CD4-positive, alpha-beta T cell treated with Interferon alpha-2 for 1 hour (primary cell): ENCODE measurements at regions not wholly inside any gene's neighbourhood (a gene's known extent, or its start where the extent isn't known, plus 50 kb on each side); places are given as distances from the start of the nearest gene placed in this dataset.

Experiments used
- DNase-seq, 2 donors: peaks; one replicate each; pipeline ENCODE4 v3.0.0-alpha.2; 2020 to 2022

DNA sequence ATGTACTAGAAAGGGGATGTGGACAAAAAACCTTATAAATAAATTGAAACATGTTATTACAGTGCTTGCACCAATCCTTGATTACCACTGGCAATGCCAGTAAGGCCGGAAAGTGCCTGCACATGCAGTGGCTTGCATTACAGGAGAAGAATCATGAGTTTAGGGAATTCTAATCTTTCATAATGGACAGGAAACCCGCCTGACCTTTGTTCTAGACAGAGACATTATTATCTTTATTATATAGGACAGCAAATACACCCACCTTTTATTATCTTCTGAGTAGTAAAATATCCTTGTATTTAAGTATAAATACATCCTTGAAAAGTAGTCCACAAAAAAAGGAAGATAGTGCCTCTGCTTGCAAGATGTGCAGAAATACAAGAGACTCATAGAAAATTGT lies 379.9 kb upstream of the LCORL start:
- DNase-seq, result no peak

- DNase-seq, result no peak
Measured at GRCh38 chr4:18398661-18399060, 377.1 kb upstream of the LCORL start.

- DNase-seq, result no peak
Measured at GRCh38 chr4:18397681-18398390, 376.3 kb upstream of the LCORL start.

DNA sequence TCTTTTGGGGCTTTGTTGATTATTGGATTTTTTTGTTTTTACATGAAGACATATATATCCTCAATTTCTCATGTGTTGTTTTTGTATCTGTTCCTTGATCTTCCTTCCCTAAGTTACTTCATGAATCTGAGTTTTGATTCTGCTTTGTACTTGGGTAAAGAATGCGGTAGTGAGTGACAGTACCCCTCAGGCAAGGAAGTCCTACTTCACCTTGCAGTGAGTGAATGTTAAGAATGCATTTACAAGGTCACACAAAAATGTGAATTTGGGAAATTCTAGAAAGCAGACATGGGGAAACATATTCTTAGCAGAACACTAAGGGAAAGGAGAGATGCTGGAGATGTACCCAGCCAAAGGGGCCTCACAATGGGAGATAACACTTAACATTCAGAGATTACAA lies 373.1 kb upstream of the LCORL start:
- no peak for DNase-seq

DNA sequence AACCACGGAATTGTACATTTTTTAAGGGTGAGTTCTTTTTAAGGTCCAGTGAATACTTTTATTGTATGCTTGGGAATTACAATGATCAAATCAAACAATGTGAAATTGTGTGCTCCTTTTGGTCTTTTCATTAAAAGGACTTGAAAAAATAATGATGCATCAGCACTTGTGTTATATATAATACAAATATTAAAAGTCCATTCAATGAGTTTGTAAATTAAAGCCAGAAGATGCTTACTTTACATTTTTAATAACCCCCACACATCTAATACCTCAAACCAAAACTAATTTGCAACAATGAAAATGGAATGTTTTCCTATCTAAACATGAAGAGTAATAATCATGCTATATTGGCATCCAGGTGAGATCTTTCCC lies 369.8 kb upstream of the LCORL start:
- DNase-seq, result no peak

DNA sequence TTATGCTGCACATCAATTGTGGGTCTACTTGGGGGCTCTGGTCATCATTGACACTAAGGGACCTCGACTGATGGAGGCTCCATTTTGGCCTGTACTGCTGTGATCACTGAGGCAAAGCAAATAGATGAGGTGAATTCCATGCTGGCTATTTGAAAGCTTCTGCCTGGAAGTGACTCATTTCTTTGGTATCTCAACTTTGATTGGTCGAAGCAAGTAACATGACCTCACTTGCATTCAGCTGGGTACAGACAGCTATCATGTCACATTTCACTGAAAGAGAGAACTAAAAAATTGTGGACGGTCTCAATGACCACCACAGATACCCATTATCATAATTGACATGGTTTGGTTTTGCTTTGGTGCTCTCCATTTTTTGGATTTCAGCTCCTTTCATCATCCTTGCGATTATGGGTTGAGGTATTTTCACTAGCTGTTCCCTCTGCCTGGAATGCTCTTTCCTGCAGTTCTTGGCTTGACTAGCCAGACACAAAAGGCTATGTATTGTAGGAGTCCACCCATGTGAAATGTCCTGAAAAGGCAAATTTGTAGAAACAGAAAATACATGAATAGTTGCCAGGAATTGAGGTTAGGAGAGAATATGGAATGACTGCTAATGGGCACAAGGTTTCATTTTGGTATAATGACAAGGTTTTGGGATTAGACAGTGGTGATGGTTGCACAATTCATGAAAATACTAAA lies 369.2 kb upstream of the LCORL start:
- DNase-seq, result no peak

- DNase-seq, result no peak
Measured at GRCh38 chr4:18389115-18389514, 367.6 kb upstream of the LCORL start.

DNA sequence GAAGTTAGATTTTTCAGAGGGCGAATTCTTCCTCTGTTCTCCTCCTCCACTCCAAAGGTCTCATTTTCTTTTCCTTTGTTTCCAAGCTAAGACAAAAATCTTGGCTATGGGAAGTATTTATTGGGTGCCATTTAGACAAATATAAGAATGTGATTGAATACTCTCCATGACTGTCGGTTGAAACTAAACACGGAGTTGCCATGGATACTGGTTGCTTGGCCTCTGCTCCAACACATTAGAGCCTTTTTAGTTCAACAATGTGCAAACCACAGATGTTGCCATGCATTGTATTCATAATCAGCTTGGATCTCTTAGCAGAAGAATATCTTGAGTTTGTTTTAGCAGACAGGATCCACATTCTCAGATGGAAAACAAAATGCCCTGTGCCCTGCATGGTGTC lies 366.5 kb upstream of the LCORL start:
- DNase-seq, result no peak

DNA sequence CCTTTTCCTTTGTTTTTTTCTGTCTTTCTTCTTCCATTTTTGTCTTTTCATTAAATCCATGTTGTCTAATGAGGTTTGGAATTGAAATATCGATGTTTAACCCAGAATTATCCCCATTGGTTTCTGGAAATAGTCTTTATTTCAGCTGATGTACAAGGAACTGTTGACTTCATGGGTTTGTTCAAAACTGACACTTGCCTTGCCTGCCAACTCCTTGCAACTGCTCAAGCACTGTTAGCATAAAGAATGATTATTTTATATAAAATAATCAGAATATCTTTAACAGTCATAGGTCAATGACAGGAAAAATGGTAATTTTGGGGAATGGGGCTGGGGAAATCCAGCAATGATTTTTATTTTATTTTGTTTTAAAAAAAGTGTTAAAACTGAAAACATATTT lies 359.6 kb upstream of the LCORL start:
- DNase-seq, result no peak

- DNase-seq, result no peak
Measured at GRCh38 chr4:18369561-18369960, 348.0 kb upstream of the LCORL start.

DNA sequence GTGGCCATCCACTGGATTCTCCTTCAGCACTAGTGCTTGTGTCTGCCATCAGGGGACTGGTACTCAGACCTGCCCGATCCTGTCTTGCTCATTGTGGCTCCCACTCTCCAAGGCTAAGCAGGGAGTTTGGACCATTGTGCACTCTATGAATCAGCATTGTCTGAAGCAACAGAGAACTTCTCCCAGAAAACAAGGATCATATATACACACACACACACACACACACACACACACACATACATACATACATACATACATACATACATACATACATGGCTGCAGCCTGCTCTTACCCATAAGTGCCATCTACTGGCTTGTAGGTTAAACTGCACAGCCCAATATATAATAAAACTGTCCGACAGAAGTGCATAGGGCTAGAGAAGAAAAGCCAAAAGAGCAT lies 345.3 kb upstream of the LCORL start:
- peak in 1 of 2 donors; percentile 31 for DNase-seq

DNA sequence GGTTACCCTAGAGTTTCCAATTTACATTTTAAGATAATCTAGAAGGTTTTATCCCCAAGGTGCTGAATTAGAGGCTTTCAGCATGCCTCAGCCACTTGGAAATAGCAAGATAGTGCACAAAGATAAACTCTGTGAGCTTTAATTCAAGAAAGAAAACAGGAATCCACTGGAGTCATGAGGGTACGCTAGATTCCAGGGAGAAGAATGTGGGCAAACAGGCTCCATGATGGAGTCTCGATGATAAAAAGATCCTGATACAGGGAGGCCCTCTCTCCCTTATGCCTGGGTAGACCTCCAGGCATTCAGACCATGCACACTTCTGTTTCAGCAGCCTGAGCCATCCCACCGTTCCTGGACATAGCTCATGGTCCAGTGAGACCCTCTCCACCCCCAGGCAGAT lies 344.6 kb upstream of the LCORL start:
- no peak for DNase-seq

GRCh38 chr4:18343581-18343980 lies 322.0 kb upstream of the LCORL start:
- no peak for DNase-seq

DNA sequence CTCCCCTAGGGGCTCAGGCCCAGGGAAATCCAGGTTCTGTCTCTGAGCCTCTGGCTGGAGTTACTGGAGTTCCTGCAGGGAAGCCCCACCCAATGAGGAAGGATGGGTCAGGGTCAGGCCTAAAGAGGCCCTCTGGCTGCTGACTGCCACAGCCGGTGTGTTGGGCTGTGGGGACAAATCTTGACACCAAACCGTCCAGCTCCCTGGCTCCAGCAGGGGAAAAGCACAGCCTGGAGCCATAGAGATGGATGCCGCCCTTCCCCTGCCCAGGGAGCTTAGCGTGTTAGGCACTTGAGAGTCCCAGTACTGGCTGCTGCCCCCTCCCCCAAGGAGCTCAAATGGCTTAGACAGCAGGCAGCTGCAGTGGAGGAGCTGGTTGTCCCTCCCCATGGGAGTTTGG lies 321.3 kb upstream of the LCORL start:
- no peak for DNase-seq

GRCh38 chr4:18321956-18322530 lies 300.5 kb upstream of the LCORL start:
- no peak for DNase-seq

GRCh38 chr4:18319431-18319830 lies 297.9 kb upstream of the LCORL start:
- no peak for DNase-seq

- DNase-seq, result no peak
Measured at GRCh38 chr4:18318682-18319388, 297.3 kb upstream of the LCORL start.

DNA sequence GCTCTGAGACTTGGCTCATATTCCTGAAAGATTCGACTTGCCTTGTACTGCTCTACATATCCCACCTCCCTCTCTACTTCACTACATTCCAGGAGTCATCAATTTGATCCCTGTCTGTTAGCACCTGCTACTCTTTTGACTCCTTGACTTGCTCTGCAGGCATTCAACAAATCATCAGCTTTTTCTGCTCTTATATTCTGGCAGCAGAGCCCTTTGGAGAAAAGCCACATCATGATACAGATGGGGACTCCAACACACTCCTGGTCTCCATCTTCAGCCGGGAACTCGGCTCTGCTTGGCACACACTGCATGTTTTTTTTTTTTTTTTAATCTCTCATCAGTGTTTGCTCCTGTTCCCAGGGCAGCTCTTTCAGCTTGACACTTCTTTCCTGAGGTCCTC lies 293.2 kb upstream of the LCORL start:
- DNase-seq, result no peak

DNA sequence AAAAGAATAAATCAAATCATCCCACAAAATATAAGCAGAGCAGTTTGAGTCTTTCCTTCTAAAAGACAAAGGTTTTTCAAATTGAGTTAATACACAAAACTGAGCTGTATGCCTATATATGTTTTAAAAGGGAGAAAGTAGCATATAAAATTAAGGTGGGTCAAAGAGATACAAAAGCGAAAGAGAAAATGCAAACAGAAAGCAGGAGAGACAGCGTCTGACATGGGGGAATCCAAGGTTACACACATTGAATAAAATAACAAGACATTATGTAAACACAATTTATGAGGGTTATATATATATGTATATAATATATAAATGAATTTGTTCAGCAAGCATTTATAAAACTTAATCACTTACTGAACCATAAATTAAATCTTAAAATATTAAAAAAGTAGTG lies 276.1 kb upstream of the LCORL start:
- DNase-seq, result no peak

- DNase-seq, result no peak
Measured at GRCh38 chr4:18296411-18296810, 274.9 kb upstream of the LCORL start.

- DNase-seq, result no peak
Measured at GRCh38 chr4:18294846-18295245, 273.3 kb upstream of the LCORL start.

DNA sequence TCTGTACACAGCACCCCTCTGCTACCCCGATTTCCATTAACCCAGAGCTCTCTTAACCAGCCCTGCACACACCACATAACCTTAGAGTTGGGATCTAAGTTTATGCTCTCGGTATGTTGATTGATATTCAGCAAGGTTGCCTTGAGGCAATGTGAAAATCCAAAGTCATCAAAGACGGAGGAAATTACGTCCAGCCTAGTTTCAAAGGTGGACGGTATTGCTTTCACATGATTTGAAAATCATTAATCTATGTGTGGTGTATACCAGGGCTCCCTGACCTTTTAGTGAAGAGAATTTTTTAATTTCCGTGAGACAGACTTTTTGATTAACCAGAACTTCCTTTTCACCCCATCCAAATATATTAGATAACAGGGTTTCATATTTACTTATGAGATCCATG lies 272.5 kb upstream of the LCORL start:
- no peak for DNase-seq

- no peak for DNase-seq
Measured at GRCh38 chr4:18292411-18292810, 270.9 kb upstream of the LCORL start.

DNA sequence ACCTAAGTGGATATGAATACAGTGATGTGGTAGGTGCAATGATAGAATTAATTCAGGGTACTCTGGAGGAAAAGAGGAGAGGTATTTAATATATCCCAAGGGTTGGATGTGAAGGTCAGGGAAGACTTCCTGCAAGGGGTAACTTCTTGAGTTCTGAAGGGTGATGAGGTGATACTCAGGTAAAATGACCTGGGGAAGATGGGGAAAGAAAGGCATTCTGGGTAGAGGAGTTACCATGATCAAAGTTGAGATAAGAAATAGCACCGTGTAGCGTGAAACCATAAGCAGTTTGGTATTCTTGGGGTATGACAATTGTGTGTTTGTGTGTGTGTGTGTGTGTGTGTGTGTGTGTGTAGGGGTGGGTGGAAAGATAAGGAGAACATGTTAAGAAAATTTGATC lies 270.4 kb upstream of the LCORL start:
- no peak for DNase-seq
